ENCODE measurements at regions not wholly inside any gene's neighbourhood (a gene's known extent, or its start where the extent isn't known, plus 50 kb on each side); places are given as distances from the start of the nearest gene placed in this dataset.

GRCh38 chr21:26751305-26751704 is 93.9 kb downstream of the ADAMTS1 start:
- no peak overlapping the region for H2BK20ac ChIP-seq (ENCODE audit: low read depth, low read length)
- no TSS peak for BruUV-seq (replicated peaks)
- ChIA-PET CTCF (no interaction called here), POLR2A (ENCODE audit: unreplicated experiment) (no interaction called here)
- no peaks in the 10 kb centered on the region for H3K36me3 ChIP-seq (ENCODE audit: control insufficient read depth, insufficient read depth, low read length)
- intact Hi-C loops (cut with micrococcal nuclease) (no loop called here), in situ Hi-C loops (cut with MboI; ENCODE audit: low sequenced_read_pairs) (no loop called here), dilution Hi-C loops (cut with HindIII; ENCODE audit: low sequenced_read_pairs, unreplicated experiment) (no loop called here)
- H3K27ac ChIP-seq (ENCODE audit: insufficient read depth, low read length): no peak overlapping the region
- H3K4me2 ChIP-seq (ENCODE audit: low read depth, low read length): no peak overlapping the region
- no peaks in the 10 kb centered on the region for H3K79me1 ChIP-seq (ENCODE audit: low read depth in 1 of 2, low read length in 2 of 2)
- no peak overlapping the region for H3K56ac ChIP-seq (ENCODE audit: extremely low read depth, insufficient read depth, low read length)
- no peak overlapping the region for H4K5ac ChIP-seq (ENCODE audit: low read depth, low read length)
- H3K9me3 ChIP-seq (ENCODE audit: control insufficient read depth, insufficient read depth, low read length): no peaks in the 10 kb centered on the region
- TF ChIP-seq SMC3 (IDR thresholded peaks at IDR 0.05; ENCODE audit: low read depth, low read length) (no peak), FOS (IDR thresholded peaks at IDR 0.05; ENCODE audit: low read depth, low read length) (no peak)
- no peak overlapping the region for H2BK120ac ChIP-seq (ENCODE audit: low read depth, low read length)
- H2BK5ac ChIP-seq (ENCODE audit: low read depth, low read length, poor library complexity, severe bottlenecking): no peak overlapping the region
- no peak overlapping the region for H2AFZ ChIP-seq (replicated peaks; ENCODE audit: low read length, poor library complexity)
- no peak overlapping the region for H4K8ac ChIP-seq (ENCODE audit: low read depth in 2 of 2, low read length in 2 of 2)
- no peak for ATAC-seq (ENCODE audit: low read depth)
- H2BK15ac ChIP-seq (ENCODE audit: low read depth, low read length): no peak overlapping the region
- H3K18ac ChIP-seq (ENCODE audit: low read depth, low read length): no peak overlapping the region
- no peak overlapping the region for H2AK5ac ChIP-seq (ENCODE audit: low read depth, low read length)
- no CpG with 5 or more reads among the region's 4 CpGs for WGBS, 2 experiments (ENCODE audit: extremely low coverage in 2 of 2, insufficient read length in 1 of 2)
- H3K9me1 ChIP-seq (ENCODE audit: insufficient read depth, low read length): no peaks in the 10 kb centered on the region
- H3K14ac ChIP-seq (replicated peaks; ENCODE audit: low read depth, low read length): no peak overlapping the region
- no peak overlapping the region for H4K91ac ChIP-seq (ENCODE audit: insufficient read depth, low read depth, low read length)
- H3K23ac ChIP-seq (ENCODE audit: low read depth, low read length): no peak overlapping the region
- H3K27me3 ChIP-seq (ENCODE audit: control insufficient read depth, insufficient read depth, low read length): peaks cover 3% of the 10 kb centered on the region
- no peak overlapping the region for H3K9ac ChIP-seq (ENCODE audit: low read depth, low read length)
- H3K4me3 ChIP-seq (ENCODE audit: insufficient read depth, low read depth, low read length): no peak overlapping the region
- no peak overlapping the region for H2AK9ac ChIP-seq (replicated peaks; ENCODE audit: low read depth, low read length, poor library complexity)
- no peaks in the 10 kb centered on the region; the same call in 1 of the 2 replicates for H3K4me1 ChIP-seq (ENCODE audit: control insufficient read depth, insufficient read depth, low read length)
- DNase-seq: no peak
- no peak overlapping the region for H3K4ac ChIP-seq (ENCODE audit: low read depth, low read length)
- no peaks in the 10 kb centered on the region for H4K20me1 ChIP-seq (ENCODE audit: insufficient read depth, low read length)
